ENCODE measurements at regions not wholly inside any gene's neighbourhood (a gene's known extent, or its start where the extent isn't known, plus 50 kb on each side); places are given as distances from the start of the nearest gene placed in this dataset.

GRCh38 chr9:86591472-86591871, 237.3 kb upstream of the TUT7 start:
- no peaks in the 10 kb centered on the region for H3K9me3 ChIP-seq (ENCODE audit: insufficient read depth, low read depth)
- no peaks in the 10 kb centered on the region for H4K20me1 ChIP-seq (ENCODE audit: insufficient read depth)
- intact Hi-C loops (cut with micrococcal nuclease; ENCODE audit: unreplicated experiment) = no loop called here
- no TSS peak for BruUV-seq (replicated peaks)
- no peak overlapping the region for H3K4me3 ChIP-seq
- H3K79me2 ChIP-seq (ENCODE audit: low read depth) = no peaks in the 10 kb centered on the region
- DNase-seq = no peak
- no peak overlapping the region for H3K27ac ChIP-seq
- no peaks in the 10 kb centered on the region for H3F3A ChIP-seq (ENCODE audit: insufficient read depth, low read depth)
- CTCF ChIA-PET = no interaction called here
- TF ChIP-seq CTCF (conservative IDR thresholded peaks at IDR 0.05) (no peak), EZH2 (IDR thresholded peaks at IDR 0.05; ENCODE audit: low read depth) (no peak)
- no peaks in the 10 kb centered on the region for H3K4me1 ChIP-seq (replicated peaks; ENCODE audit: insufficient read depth)
- H3K36me3 ChIP-seq (ENCODE audit: low read depth) = no peaks in the 10 kb centered on the region
- POLR2A ChIA-PET (ENCODE audit: unreplicated experiment) = no interaction called here
- H3K27me3 ChIP-seq (ENCODE audit: insufficient read depth, low read depth) = no peaks in the 10 kb centered on the region
- H2AFZ ChIP-seq = no peak overlapping the region
- H3K4me2 ChIP-seq = no peak overlapping the region
- no peaks in the 10 kb centered on the region for H3K9me2 ChIP-seq (ENCODE audit: insufficient read depth)

GRCh38 chr9:86589730-86590129, 235.5 kb upstream of the TUT7 start:
- Histone ChIP-seq H3K4me3 (no peak overlapping the region), H3K4me2 (no peak overlapping the region), H3K27me3 (ENCODE audit: insufficient read depth, low read depth) (no peaks in the 10 kb centered on the region), H3K4me1 (replicated peaks; ENCODE audit: insufficient read depth) (no peaks in the 10 kb centered on the region), H3K9me3 (ENCODE audit: insufficient read depth, low read depth) (no peaks in the 10 kb centered on the region), H3F3A (ENCODE audit: insufficient read depth, low read depth) (no peaks in the 10 kb centered on the region), H4K20me1 (ENCODE audit: insufficient read depth) (no peaks in the 10 kb centered on the region), H3K79me2 (ENCODE audit: low read depth) (no peaks in the 10 kb centered on the region), H3K9me2 (ENCODE audit: insufficient read depth) (no peaks in the 10 kb centered on the region), H3K36me3 (ENCODE audit: low read depth) (no peaks in the 10 kb centered on the region), H2AFZ (no peak overlapping the region), H3K27ac (no peak overlapping the region)
- CTCF ChIA-PET = no interaction called here
- TF ChIP-seq EZH2 (IDR thresholded peaks at IDR 0.05; ENCODE audit: low read depth) (no peak), CTCF (conservative IDR thresholded peaks at IDR 0.05) (no peak)
- POLR2A ChIA-PET (ENCODE audit: unreplicated experiment) = no interaction called here
- no peak for DNase-seq
- intact Hi-C loops (cut with micrococcal nuclease; ENCODE audit: unreplicated experiment) = no loop called here
- BruUV-seq (replicated peaks) = no TSS peak

- H3K79me2 ChIP-seq (ENCODE audit: low read depth) = no peaks in the 10 kb centered on the region
- no peaks in the 10 kb centered on the region for H3K9me2 ChIP-seq (ENCODE audit: insufficient read depth)
- no peak overlapping the region for H2AFZ ChIP-seq
- ChIA-PET POLR2A (ENCODE audit: unreplicated experiment) (no interaction called here), CTCF (interaction anchor here (0.6 kb wide), 1 partner anchor 155 kb away, joined by 3 read pairs; no protein-coding TSS in a partner anchor)
- TF ChIP-seq EZH2 (IDR thresholded peaks at IDR 0.05; ENCODE audit: low read depth) (no peak), CTCF (conservative IDR thresholded peaks at IDR 0.05) (no peak)
- H3K4me1 ChIP-seq (replicated peaks; ENCODE audit: insufficient read depth) = no peaks in the 10 kb centered on the region
- 0 out of 2 replicates have a peak, but pooled peaks cover 2% of the 10 kb centered on the region for H3F3A ChIP-seq (ENCODE audit: insufficient read depth, low read depth)
- intact Hi-C loops (cut with micrococcal nuclease; ENCODE audit: unreplicated experiment) = no loop called here
- DNase-seq = no peak
- no peaks in the 10 kb centered on the region for H4K20me1 ChIP-seq (ENCODE audit: insufficient read depth)
- no peak overlapping the region for H3K4me2 ChIP-seq
- no TSS peak for BruUV-seq (replicated peaks)
- H3K9me3 ChIP-seq (ENCODE audit: insufficient read depth, low read depth) = no peaks in the 10 kb centered on the region
- H3K36me3 ChIP-seq (ENCODE audit: low read depth) = no peaks in the 10 kb centered on the region
- no peaks in the 10 kb centered on the region for H3K27me3 ChIP-seq (ENCODE audit: insufficient read depth, low read depth)
- H3K4me3 ChIP-seq = no peak overlapping the region
- no peak overlapping the region for H3K27ac ChIP-seq
Observed at GRCh38 chr9:86589273-86589672, 235.1 kb upstream of the TUT7 start.

Data from PC-9 (cell line).